Upper lobe of left lung (tissue), 4 donors: ENCODE measurements at regions not wholly inside any gene's neighbourhood (a gene's known extent, or its start where the extent isn't known, plus 50 kb on each side); places are given as distances from the start of the nearest gene placed in this dataset.

Source experiments
- CTCF ChIP-seq, 6 experiments: fragments of 450-650 bp in 4 of 6; fragments of 200-600 bp in 2 of 6; sonication (generic) in 2 of 6; IDR thresholded peaks; one replicate each; pipeline ENCODE4 v1.5.1; 2016 to 2019; ENCODE audit warnings: antibody characterized with exemption in 6 of 6
- POLR2A ChIP-seq, 4 donors: fragments of 450-650 bp; IDR thresholded peaks; one replicate each; pipeline ENCODE4 v1.5.1; 2016 to 2017; ENCODE audit warnings: antibody characterized with exemption in 4 of 4, mild to moderate bottlenecking in 2 of 4

- TF ChIP-seq POLR2A (IDR thresholded peaks at IDR 0.05) = no peak
- no peak for TF ChIP-seq CTCF (IDR thresholded peaks at IDR 0.05)
Measured at GRCh38 chr9:110083866-110084265, 124.1 kb downstream of the C9orf152 start.
